ENCODE measurements at regions not wholly inside any gene's neighbourhood (a gene's known extent, or its start where the extent isn't known, plus 50 kb on each side); places are given as distances from the start of the nearest gene placed in this dataset.

- DNase-seq (peak; percentile 26 to 86), FAIRE-seq (no peak)
- peak overlapping the region; percentile 24 to 74 (median 65) for H3K27ac ChIP-seq (ENCODE audit: low read depth in 1 of 3, low read length in 2 of 3)
- H3K4me1 ChIP-seq (ENCODE audit: control insufficient read depth in 3 of 3, insufficient read depth in 2 of 3, low read depth in 1 of 3, low read length in 2 of 3), result peaks cover 0 to 20% (median 0%) of the 10 kb centered on the region in 3 donors
- H3K36me3 ChIP-seq (ENCODE audit: control insufficient read depth in 3 of 3, insufficient read depth in 2 of 3, low read depth in 1 of 3, low read length in 3 of 3), result no peaks in the 10 kb centered on the region
- 2 to 4% (median 3%) methylated on average over 50 to 58 of the region's 58 CpGs for WGBS, 3 donors
- H3K4me3 ChIP-seq (ENCODE audit: low read depth in 1 of 3, low read length in 3 of 3), result peak overlapping the region; percentile 48 to 68 (median 53)
- no peaks in the 10 kb centered on the region for H3K27me3 ChIP-seq (ENCODE audit: control insufficient read depth in 3 of 3, insufficient read depth in 3 of 3, low read length in 3 of 3)
- H3K9me3 ChIP-seq (ENCODE audit: control insufficient read depth in 2 of 2, insufficient read depth in 1 of 2, low read depth in 1 of 2, low read length in 1 of 2), result peaks cover 0 to 3% of the 10 kb centered on the region in 2 donors
Measured at GRCh38 chr4:123505095-123506010, 108.8 kb downstream of the SPRY1 start.

DNA sequence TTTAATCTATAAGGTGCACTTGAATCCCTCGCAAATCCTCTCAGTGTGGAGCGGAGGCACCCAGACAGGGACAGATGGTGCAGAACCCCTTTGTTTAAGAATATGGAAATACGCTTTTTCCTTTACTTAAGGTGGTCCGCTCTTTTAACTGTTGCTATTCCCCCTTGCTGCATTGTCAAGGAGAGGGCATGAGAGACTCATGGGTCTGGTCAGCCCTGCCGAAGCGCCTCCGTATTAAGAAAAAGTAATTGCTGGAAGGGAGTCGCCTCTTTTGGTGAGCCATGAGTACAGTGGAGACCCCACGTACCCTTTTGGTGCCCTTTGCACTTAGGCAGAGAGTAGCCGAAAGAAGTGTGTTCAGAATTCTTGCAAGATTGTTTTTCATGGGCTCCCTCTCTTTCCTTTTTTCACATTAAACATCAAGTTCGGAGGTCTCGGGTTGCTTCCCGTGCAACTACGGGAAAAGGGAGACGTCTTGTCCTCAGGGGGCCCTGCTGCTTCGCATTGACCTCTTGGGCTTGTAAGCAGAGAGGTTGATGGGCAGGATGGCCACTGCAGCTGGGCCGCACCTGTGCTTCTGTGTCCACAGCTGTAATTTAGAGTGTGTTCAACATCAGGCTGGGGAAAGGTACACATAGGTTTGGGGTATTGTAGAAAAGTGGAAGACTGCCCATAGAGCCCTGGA is 109.6 kb downstream of the SPRY1 start:
- H3K4me3 ChIP-seq (ENCODE audit: low read depth in 1 of 3, low read length in 3 of 3), result peak overlapping the region; percentile 48 to 68 (median 53)
- peaks cover 0 to 20% (median 0%) of the 10 kb centered on the region in 3 donors for H3K4me1 ChIP-seq (ENCODE audit: control insufficient read depth in 3 of 3, insufficient read depth in 2 of 3, low read depth in 1 of 3, low read length in 2 of 3)
- WGBS, 3 donors, result 67 to 82% (median 81%) methylated on average over 17 of the region's 17 CpGs
- no peaks in the 10 kb centered on the region for H3K36me3 ChIP-seq (ENCODE audit: control insufficient read depth in 3 of 3, insufficient read depth in 2 of 3, low read depth in 1 of 3, low read length in 3 of 3)
- H3K9me3 ChIP-seq (ENCODE audit: control insufficient read depth in 2 of 2, insufficient read depth in 1 of 2, low read depth in 1 of 2, low read length in 1 of 2), result no peaks in the 10 kb centered on the region
- H3K27me3 ChIP-seq (ENCODE audit: control insufficient read depth in 3 of 3, insufficient read depth in 3 of 3, low read length in 3 of 3), result no peaks in the 10 kb centered on the region
- H3K27ac ChIP-seq (ENCODE audit: low read depth in 1 of 3, low read length in 2 of 3), result peak overlapping the region in 2 of 3 donors; percentile 65 to 74
- FAIRE-seq (no peak), DNase-seq (peak in 1 of 2 donors; percentile 42)

- peak in 1 of 2 donors; percentile 49 for DNase-seq
Measured at GRCh38 chr4:123507376-123507775, 110.8 kb downstream of the SPRY1 start.

GRCh38 chr4:123510221-123510620 is 113.6 kb downstream of the SPRY1 start:
- 91 to 95% (median 94%) methylated on average over 3 of the region's 3 CpGs for WGBS, 3 donors

More at GRCh38 chr4:123507376-123507775, 110.8 kb downstream of the SPRY1 start:
- no peak for FAIRE-seq
- 24 to 49% (median 40%) methylated on average over 2 of the region's 2 CpGs for whole genome bisulfite sequencing, 3 donors
- Histone ChIP-seq H3K9me3 (ENCODE audit: control insufficient read depth in 2 of 2, insufficient read depth in 1 of 2, low read depth in 1 of 2, low read length in 1 of 2) (no peaks in the 10 kb centered on the region), H3K27ac (ENCODE audit: low read depth in 1 of 3, low read length in 2 of 3) (peak overlapping the region in 1 of 3 donors; percentile 1), H3K36me3 (ENCODE audit: control insufficient read depth in 3 of 3, insufficient read depth in 2 of 3, low read depth in 1 of 3, low read length in 3 of 3) (no peaks in the 10 kb centered on the region), H3K27me3 (ENCODE audit: control insufficient read depth in 3 of 3, insufficient read depth in 3 of 3, low read length in 3 of 3) (no peaks in the 10 kb centered on the region), H3K4me1 (ENCODE audit: control insufficient read depth in 3 of 3, insufficient read depth in 2 of 3, low read depth in 1 of 3, low read length in 2 of 3) (peaks cover 0 to 20% (median 0%) of the 10 kb centered on the region in 3 donors), H3K4me3 (ENCODE audit: low read depth in 1 of 3, low read length in 3 of 3) (no peak overlapping the region)

DNA sequence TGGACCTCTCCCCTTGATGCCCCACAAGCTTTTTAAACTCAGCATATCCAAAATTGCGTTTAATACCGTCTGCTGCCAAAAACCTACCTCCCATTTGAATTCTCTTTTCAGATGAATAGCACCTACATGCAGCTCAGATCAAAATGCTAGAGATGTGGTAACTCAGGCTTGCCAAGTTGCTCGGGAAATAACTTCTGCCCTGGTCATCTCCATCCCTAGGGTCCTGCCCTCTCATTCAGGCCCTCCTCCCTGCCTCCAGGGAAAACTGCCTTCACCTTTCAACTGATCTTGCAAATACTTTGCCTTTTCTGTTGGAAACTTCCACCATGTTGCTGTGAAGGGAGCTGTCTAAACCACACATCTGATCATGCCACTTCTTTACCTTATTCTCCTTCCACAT is 114.1 kb downstream of the SPRY1 start:
- Histone ChIP-seq H3K4me1 (ENCODE audit: control insufficient read depth in 3 of 3, insufficient read depth in 2 of 3, low read depth in 1 of 3, low read length in 2 of 3) (peaks cover 0 to 14% (median 0%) of the 10 kb centered on the region in 3 donors), H3K27ac (ENCODE audit: low read depth in 1 of 3, low read length in 2 of 3) (no peak overlapping the region)
- FAIRE-seq, result no peak

More at GRCh38 chr4:123510221-123510620, 113.6 kb downstream of the SPRY1 start:
- Histone ChIP-seq H3K9me3 (ENCODE audit: control insufficient read depth in 2 of 2, insufficient read depth in 1 of 2, low read depth in 1 of 2, low read length in 1 of 2) (no peaks in the 10 kb centered on the region), H3K36me3 (ENCODE audit: control insufficient read depth in 3 of 3, insufficient read depth in 2 of 3, low read depth in 1 of 3, low read length in 3 of 3) (no peaks in the 10 kb centered on the region), H3K27me3 (ENCODE audit: control insufficient read depth in 3 of 3, insufficient read depth in 3 of 3, low read length in 3 of 3) (no peaks in the 10 kb centered on the region), H3K4me3 (ENCODE audit: low read depth in 1 of 3, low read length in 3 of 3) (no peak overlapping the region), H3K27ac (ENCODE audit: low read depth in 1 of 3, low read length in 2 of 3) (no peak overlapping the region), H3K4me1 (ENCODE audit: control insufficient read depth in 3 of 3, insufficient read depth in 2 of 3, low read depth in 1 of 3, low read length in 2 of 3) (peaks cover 0 to 14% (median 0%) of the 10 kb centered on the region in 3 donors)
- FAIRE-seq (no peak), DNase-seq (no peak)

GRCh38 chr4:123516576-123516975 is 120.0 kb downstream of the SPRY1 start:
- H3K27ac ChIP-seq (ENCODE audit: low read depth in 1 of 3, low read length in 2 of 3), result no peak overlapping the region
- H3K9me3 ChIP-seq (ENCODE audit: control insufficient read depth in 2 of 2, insufficient read depth in 1 of 2, low read depth in 1 of 2, low read length in 1 of 2), result no peaks in the 10 kb centered on the region
- 61 to 70% (median 69%) methylated on average over 3 of the region's 3 CpGs for WGBS, 3 donors
- FAIRE-seq, result no peak
- no peak overlapping the region for H3K4me3 ChIP-seq (ENCODE audit: low read depth in 1 of 3, low read length in 3 of 3)
- H3K36me3 ChIP-seq (ENCODE audit: control insufficient read depth in 3 of 3, insufficient read depth in 2 of 3, low read depth in 1 of 3, low read length in 3 of 3), result no peaks in the 10 kb centered on the region
- no peaks in the 10 kb centered on the region for H3K27me3 ChIP-seq (ENCODE audit: control insufficient read depth in 3 of 3, insufficient read depth in 3 of 3, low read length in 3 of 3)
- no peaks in the 10 kb centered on the region for H3K4me1 ChIP-seq (ENCODE audit: control insufficient read depth in 3 of 3, insufficient read depth in 2 of 3, low read depth in 1 of 3, low read length in 2 of 3)
- no peak for DNase-seq

More for the DNA sequence above, 114.1 kb downstream of the SPRY1 start:
- H3K9me3 ChIP-seq (ENCODE audit: control insufficient read depth in 2 of 2, insufficient read depth in 1 of 2, low read depth in 1 of 2, low read length in 1 of 2), result no peaks in the 10 kb centered on the region
- no peak for DNase-seq
- no peaks in the 10 kb centered on the region for H3K27me3 ChIP-seq (ENCODE audit: control insufficient read depth in 3 of 3, insufficient read depth in 3 of 3, low read length in 3 of 3)
- 87 to 96% (median 88%) methylated on average over 3 of the region's 3 CpGs for WGBS, 3 donors
- H3K4me3 ChIP-seq (ENCODE audit: low read depth in 1 of 3, low read length in 3 of 3), result no peak overlapping the region
- no peaks in the 10 kb centered on the region for H3K36me3 ChIP-seq (ENCODE audit: control insufficient read depth in 3 of 3, insufficient read depth in 2 of 3, low read depth in 1 of 3, low read length in 3 of 3)

DNA sequence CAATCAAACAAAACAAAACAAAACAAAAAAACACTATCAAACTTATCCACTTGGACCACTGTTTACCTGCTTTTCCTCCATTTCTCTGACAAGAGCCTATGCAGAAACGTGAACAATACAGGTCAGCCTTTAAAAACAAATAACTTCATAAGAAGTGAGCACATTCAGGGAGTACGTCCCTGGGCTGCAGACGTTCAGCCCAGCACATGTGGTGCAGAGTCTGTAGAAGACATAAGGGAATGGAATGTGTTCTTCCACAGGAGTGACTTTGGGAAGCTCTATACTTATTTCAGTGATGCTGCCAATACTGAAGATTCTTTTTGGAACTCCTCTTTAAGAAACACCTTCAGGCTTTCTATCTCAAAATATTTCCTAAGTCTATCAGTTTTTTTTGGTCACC is 120.6 kb downstream of the SPRY1 start:
- Histone ChIP-seq H3K9me3 (ENCODE audit: control insufficient read depth in 2 of 2, insufficient read depth in 1 of 2, low read depth in 1 of 2, low read length in 1 of 2) (no peaks in the 10 kb centered on the region), H3K27me3 (ENCODE audit: control insufficient read depth in 3 of 3, insufficient read depth in 3 of 3, low read length in 3 of 3) (no peaks in the 10 kb centered on the region), H3K36me3 (ENCODE audit: control insufficient read depth in 3 of 3, insufficient read depth in 2 of 3, low read depth in 1 of 3, low read length in 3 of 3) (no peaks in the 10 kb centered on the region), H3K27ac (ENCODE audit: low read depth in 1 of 3, low read length in 2 of 3) (no peak overlapping the region), H3K4me1 (ENCODE audit: control insufficient read depth in 3 of 3, insufficient read depth in 2 of 3, low read depth in 1 of 3, low read length in 2 of 3) (no peaks in the 10 kb centered on the region), H3K4me3 (ENCODE audit: low read depth in 1 of 3, low read length in 3 of 3) (no peak overlapping the region)
- FAIRE-seq (no peak), DNase-seq (no peak)
- WGBS, 3 donors, result 74 to 80% (median 79%) methylated on average over 3 of the region's 3 CpGs

DNA sequence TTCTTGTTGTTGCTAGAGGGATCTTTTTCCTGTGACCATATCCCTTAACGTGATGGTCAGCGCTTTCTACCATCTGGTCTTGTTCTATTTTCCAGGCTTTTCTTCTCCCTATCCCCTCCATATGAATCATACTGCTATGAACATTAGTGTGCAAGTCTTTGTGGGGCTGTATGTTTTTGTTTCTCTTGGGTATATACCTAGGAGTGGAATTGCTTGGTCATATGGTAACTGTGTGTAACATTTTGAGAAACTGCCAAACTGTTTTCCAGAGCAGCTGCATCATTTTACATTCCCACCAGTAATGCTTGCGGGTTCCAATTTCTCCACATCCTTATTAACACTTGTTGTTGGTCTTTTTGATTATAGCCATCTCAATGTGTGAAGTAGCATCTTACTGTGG is 121.4 kb downstream of the SPRY1 start:
- 96 to 99% (median 97%) methylated on average over 3 of the region's 3 CpGs for WGBS, 3 donors
- H3K9me3 ChIP-seq (ENCODE audit: control insufficient read depth in 2 of 2, insufficient read depth in 1 of 2, low read depth in 1 of 2, low read length in 1 of 2), result no peaks in the 10 kb centered on the region
- H3K27me3 ChIP-seq (ENCODE audit: control insufficient read depth in 3 of 3, insufficient read depth in 3 of 3, low read length in 3 of 3), result no peaks in the 10 kb centered on the region
- no peak overlapping the region for H3K27ac ChIP-seq (ENCODE audit: low read depth in 1 of 3, low read length in 2 of 3)
- H3K36me3 ChIP-seq (ENCODE audit: control insufficient read depth in 3 of 3, insufficient read depth in 2 of 3, low read depth in 1 of 3, low read length in 3 of 3), result no peaks in the 10 kb centered on the region
- FAIRE-seq (no peak), DNase-seq (no peak)
- H3K4me1 ChIP-seq (ENCODE audit: control insufficient read depth in 3 of 3, insufficient read depth in 2 of 3, low read depth in 1 of 3, low read length in 2 of 3), result no peaks in the 10 kb centered on the region
- no peak overlapping the region for H3K4me3 ChIP-seq (ENCODE audit: low read depth in 1 of 3, low read length in 3 of 3)

Data from small intestine (tissue), 7 donors.